MM.1S (cell line): ENCODE measurements at regions not wholly inside any gene's neighbourhood (a gene's known extent, or its start where the extent isn't known, plus 50 kb on each side); places are given as distances from the start of the nearest gene placed in this dataset.
"Not testable (repeated sequence)": the region's sequence is repeated elsewhere in the genome, so short reads cannot be mapped to it uniquely, and the experiment has no call there.

Source experiments
- DNase-seq: peaks from one replicate; pipeline ENCODE4 v3.0.0-alpha.2; 2015
- H2AFZ ChIP-seq: fragments of 300-600 bp; sonication (generic); 2 replicates; pipeline ENCODE4 v1.6.0; 2016; ENCODE audit warnings: antibody characterized with exemption, low read length
- H3F3A ChIP-seq: fragments of 300-600 bp; sonication (generic); 2 replicates; pipeline ENCODE4 v1.6.1; 2016; ENCODE audit warnings: mild to moderate bottlenecking, antibody characterized with exemption, low read length, moderate library complexity, mixed read lengths; ENCODE audit not compliant: insufficient read depth
- H3K27ac ChIP-seq: fragments of 300-600 bp; sonication (generic); 2 replicates; pipeline ENCODE4 v1.5.1; 2016; ENCODE audit warnings: mild to moderate bottlenecking, low read length
- H3K27me3 ChIP-seq: fragments of 300-600 bp; sonication (generic); replicated peaks from 2 replicates; pipeline ENCODE4 v1.6.0; 2016; ENCODE audit warnings: low read length; ENCODE audit not compliant: insufficient read depth
- H3K36me3 ChIP-seq: fragments of 300-600 bp; sonication (generic); replicated peaks from 2 replicates; pipeline ENCODE4 v1.6.1; 2016; ENCODE audit warnings: mild to moderate bottlenecking, low read length, mixed read lengths; ENCODE audit not compliant: insufficient read depth
- H3K4me1 ChIP-seq: fragments of 300-600 bp; sonication (generic); 2 replicates; pipeline ENCODE4 v1.6.1; 2016; ENCODE audit warnings: low read length, mixed read lengths
- H3K4me2 ChIP-seq: fragments of 300-600 bp; sonication (generic); 2 replicates; pipeline ENCODE4 v1.6.0; 2016; ENCODE audit warnings: low read depth, low read length
- H3K4me3 ChIP-seq: fragments of 300-600 bp; sonication (generic); 2 replicates; pipeline ENCODE4 v1.5.1; 2016; ENCODE audit warnings: low read length, mixed read lengths
- H3K79me2 ChIP-seq: fragments of 300-600 bp; sonication (generic); 2 replicates; pipeline ENCODE4 v1.6.1; 2016; ENCODE audit warnings: mixed run types, low read length, mixed read lengths
- H3K9ac ChIP-seq: fragments of 300-600 bp; sonication (generic); 2 replicates; pipeline ENCODE4 v1.6.1; 2016; ENCODE audit warnings: low read length, mixed read lengths
- H3K9me2 ChIP-seq: fragments of 300-600 bp; sonication (generic); replicated peaks from 2 replicates; pipeline ENCODE4 v1.6.1; 2016; ENCODE audit warnings: mild to moderate bottlenecking, low read length, mixed read lengths; ENCODE audit not compliant: insufficient read depth
- H3K9me3 ChIP-seq: fragments of 300-600 bp; sonication (generic); replicated peaks from 2 replicates; pipeline ENCODE4 v1.6.1; 2016; ENCODE audit warnings: mild to moderate bottlenecking, low read length, mixed read lengths; ENCODE audit not compliant: insufficient read depth
- H4K20me1 ChIP-seq: fragments of 300-600 bp; sonication (generic); 2 replicates; pipeline ENCODE4 v1.6.1; 2016; ENCODE audit warnings: mild to moderate bottlenecking, low read length, moderate library complexity, mixed read lengths; ENCODE audit not compliant: insufficient read depth
- EZH2 ChIP-seq: fragments of 300-600 bp; sonication (generic); optimal IDR thresholded peaks from 2 replicates; pipeline ENCODE3; 2017; ENCODE audit warnings: low read depth, mild to moderate bottlenecking, antibody characterized with exemption, low read length, mixed read lengths
- EZH2phosphoT487 ChIP-seq: fragments of 300-600 bp; sonication (generic); IDR thresholded peaks from 2 replicates; pipeline ENCODE4 v1.6.1; 2018; ENCODE audit warnings: antibody characterized with exemption, low read length
- TF ChIP-seq, protein P1 (sequence below): fragments of 300-600 bp; sonication (generic); IDR thresholded peaks from 2 replicates; pipeline ENCODE4 v1.5.1; 2016; ENCODE audit warnings: antibody characterized with exemption, low read length, mixed read lengths

- Histone ChIP-seq H3F3A (no peaks in the 10 kb centered on the region), H3K9me3 (no peaks in the 10 kb centered on the region), H3K27ac (no peak overlapping the region), H3K9ac (no peak overlapping the region), H3K4me3 (no peak overlapping the region), H3K4me1 (no peaks in the 10 kb centered on the region), H4K20me1 (no peaks in the 10 kb centered on the region), H3K36me3 (no peaks in the 10 kb centered on the region), H3K4me2 (no peak overlapping the region), H3K79me2 (no peaks in the 10 kb centered on the region), H3K27me3 (no peaks in the 10 kb centered on the region), H3K9me2 (no peaks in the 10 kb centered on the region), H2AFZ (no peak overlapping the region)
- TF ChIP-seq EZH2phosphoT487 (no peak), EZH2 (no peak)
- TF ChIP-seq, protein P1, sequence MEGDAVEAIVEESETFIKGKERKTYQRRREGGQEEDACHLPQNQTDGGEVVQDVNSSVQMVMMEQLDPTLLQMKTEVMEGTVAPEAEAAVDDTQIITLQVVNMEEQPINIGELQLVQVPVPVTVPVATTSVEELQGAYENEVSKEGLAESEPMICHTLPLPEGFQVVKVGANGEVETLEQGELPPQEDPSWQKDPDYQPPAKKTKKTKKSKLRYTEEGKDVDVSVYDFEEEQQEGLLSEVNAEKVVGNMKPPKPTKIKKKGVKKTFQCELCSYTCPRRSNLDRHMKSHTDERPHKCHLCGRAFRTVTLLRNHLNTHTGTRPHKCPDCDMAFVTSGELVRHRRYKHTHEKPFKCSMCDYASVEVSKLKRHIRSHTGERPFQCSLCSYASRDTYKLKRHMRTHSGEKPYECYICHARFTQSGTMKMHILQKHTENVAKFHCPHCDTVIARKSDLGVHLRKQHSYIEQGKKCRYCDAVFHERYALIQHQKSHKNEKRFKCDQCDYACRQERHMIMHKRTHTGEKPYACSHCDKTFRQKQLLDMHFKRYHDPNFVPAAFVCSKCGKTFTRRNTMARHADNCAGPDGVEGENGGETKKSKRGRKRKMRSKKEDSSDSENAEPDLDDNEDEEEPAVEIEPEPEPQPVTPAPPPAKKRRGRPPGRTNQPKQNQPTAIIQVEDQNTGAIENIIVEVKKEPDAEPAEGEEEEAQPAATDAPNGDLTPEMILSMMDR, result no peak
- DNase-seq, result no peak
These were observed 92.0 kb downstream of the TTLL2 start for GRCh38 chr6:167416676-167417430.

DNA sequence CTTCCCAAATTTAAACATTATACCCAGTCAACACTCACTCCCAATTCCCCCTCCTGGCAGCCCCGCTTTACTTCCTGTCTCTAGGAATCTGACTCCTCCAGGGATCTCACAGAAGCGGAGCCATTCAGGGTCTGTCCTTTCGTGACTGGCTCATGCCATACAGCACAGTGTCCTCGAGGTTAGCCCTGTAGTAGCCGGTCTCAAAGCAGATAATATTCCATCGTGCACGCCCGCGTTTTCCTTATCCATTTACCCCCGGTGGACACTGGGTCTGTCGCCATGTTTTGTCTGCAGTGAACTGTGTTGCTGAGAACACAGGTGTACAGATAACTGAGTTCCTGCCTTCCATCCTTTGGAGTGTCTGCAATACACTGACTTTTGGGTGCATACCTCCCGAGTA, 95.3 kb downstream of the TTLL2 start:
- Histone ChIP-seq H3K36me3 (no peaks in the 10 kb centered on the region), H3K4me1 (no peaks in the 10 kb centered on the region), H2AFZ (no peak overlapping the region), H3K27ac (no peak overlapping the region), H3K9ac (no peak overlapping the region), H3K9me3 (no peaks in the 10 kb centered on the region), H3K79me2 (no peaks in the 10 kb centered on the region), H3K4me3 (no peak overlapping the region), H3K4me2 (no peak overlapping the region), H3K27me3 (no peaks in the 10 kb centered on the region), H4K20me1 (no peaks in the 10 kb centered on the region), H3K9me2 (no peaks in the 10 kb centered on the region), H3F3A (no peaks in the 10 kb centered on the region)
- no peak for DNase-seq
- TF ChIP-seq EZH2phosphoT487 (no peak), EZH2 (no peak)
- TF ChIP-seq, protein P1, result no peak

GRCh38 chr6:167420858-167421766, 96.2 kb downstream of the TTLL2 start:
- no peaks in the 10 kb centered on the region for H3K4me1 ChIP-seq
- TF ChIP-seq EZH2 (no peak), EZH2phosphoT487 (no peak)
- TF ChIP-seq, protein P1, result no peak

GRCh38 chr6:167421944-167422343, 97.1 kb downstream of the TTLL2 start:
- not testable (repeated sequence) for H3K4me3 ChIP-seq, H3K9me2 ChIP-seq, H2AFZ ChIP-seq, DNase-seq, H3K79me2 ChIP-seq, H3K27me3 ChIP-seq, H3K9ac ChIP-seq, H4K20me1 ChIP-seq, H3F3A ChIP-seq, H3K4me1 ChIP-seq, H3K4me2 ChIP-seq, H3K9me3 ChIP-seq, H3K36me3 ChIP-seq, H3K27ac ChIP-seq

More at GRCh38 chr6:167420858-167421766, 96.2 kb downstream of the TTLL2 start:
- Histone ChIP-seq H3K79me2 (no peaks in the 10 kb centered on the region), H3K27ac (no peak overlapping the region), H3K27me3 (no peaks in the 10 kb centered on the region), H2AFZ (no peak overlapping the region), H3K4me2 (no peak overlapping the region), H3K9me3 (no peaks in the 10 kb centered on the region), H3K36me3 (no peaks in the 10 kb centered on the region), H3K9ac (no peak overlapping the region), H4K20me1 (no peaks in the 10 kb centered on the region), H3K4me3 (no peak overlapping the region), H3F3A (no peaks in the 10 kb centered on the region), H3K9me2 (no peaks in the 10 kb centered on the region)
- no peak for DNase-seq
